Omental fat pad (tissue), 3 donors: ENCODE measurements at regions not wholly inside any gene's neighbourhood (a gene's known extent, or its start where the extent isn't known, plus 50 kb on each side); places are given as distances from the start of the nearest gene placed in this dataset.
"Not testable (repeated sequence)": the region's sequence is repeated elsewhere in the genome, so short reads cannot be mapped to it uniquely, and the experiment has no call there.

ENCODE experiments used
- ATAC-seq: fragments of 150-250 bp; one replicate; pipeline ENCODE4 v1.9.1; 2016; ENCODE audit warnings: mild to moderate bottlenecking, moderate library complexity; ENCODE audit not compliant: low FRiP score
- DNase-seq: peaks from one replicate; pipeline ENCODE4 v3.0.0-alpha.2; 2019; ENCODE audit warnings: low spot score
- TF ChIP-seq, protein P1 (sequence below), 3 donors: fragments of 450-650 bp; IDR thresholded peaks; one replicate each; pipeline ENCODE4 v1.5.1; 2016 to 2017; ENCODE audit warnings: antibody characterized with exemption in 3 of 3, mild to moderate bottlenecking in 3 of 3, moderate library complexity in 2 of 3

DNA sequence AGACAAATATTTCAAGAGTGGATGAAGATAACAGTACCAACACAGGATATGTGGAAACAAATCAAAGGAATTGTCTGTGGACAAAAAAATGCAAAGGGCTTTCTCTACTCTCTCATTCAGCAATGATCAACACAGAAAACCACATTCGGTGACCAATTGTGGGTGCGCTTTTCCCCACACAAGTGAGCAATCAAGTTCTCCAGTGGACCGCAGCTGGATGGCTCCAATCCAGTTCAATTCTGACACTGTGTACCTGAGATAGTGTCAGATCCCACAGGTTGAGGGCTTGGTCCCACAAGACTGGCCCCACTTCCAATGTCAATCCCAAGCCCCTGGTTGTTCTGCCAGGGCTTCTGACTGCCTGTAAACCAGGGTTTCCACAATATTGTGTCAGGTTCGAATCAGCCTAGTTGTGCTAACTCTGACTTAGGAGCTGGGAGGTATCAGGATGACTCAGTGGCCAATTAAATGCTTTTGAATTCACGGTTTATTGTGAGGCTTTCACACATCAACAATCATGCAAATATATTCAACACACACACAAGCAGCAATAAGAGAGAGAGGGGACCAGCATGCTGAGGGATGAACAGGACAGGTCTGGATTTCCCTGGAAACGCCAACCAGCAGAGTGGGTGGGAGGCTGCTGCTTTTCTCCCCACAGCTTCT is 87.0 kb upstream of the BTG3 start:
- DNase-seq (no peak), ATAC-seq (no peak)
- TF ChIP-seq, protein P1, sequence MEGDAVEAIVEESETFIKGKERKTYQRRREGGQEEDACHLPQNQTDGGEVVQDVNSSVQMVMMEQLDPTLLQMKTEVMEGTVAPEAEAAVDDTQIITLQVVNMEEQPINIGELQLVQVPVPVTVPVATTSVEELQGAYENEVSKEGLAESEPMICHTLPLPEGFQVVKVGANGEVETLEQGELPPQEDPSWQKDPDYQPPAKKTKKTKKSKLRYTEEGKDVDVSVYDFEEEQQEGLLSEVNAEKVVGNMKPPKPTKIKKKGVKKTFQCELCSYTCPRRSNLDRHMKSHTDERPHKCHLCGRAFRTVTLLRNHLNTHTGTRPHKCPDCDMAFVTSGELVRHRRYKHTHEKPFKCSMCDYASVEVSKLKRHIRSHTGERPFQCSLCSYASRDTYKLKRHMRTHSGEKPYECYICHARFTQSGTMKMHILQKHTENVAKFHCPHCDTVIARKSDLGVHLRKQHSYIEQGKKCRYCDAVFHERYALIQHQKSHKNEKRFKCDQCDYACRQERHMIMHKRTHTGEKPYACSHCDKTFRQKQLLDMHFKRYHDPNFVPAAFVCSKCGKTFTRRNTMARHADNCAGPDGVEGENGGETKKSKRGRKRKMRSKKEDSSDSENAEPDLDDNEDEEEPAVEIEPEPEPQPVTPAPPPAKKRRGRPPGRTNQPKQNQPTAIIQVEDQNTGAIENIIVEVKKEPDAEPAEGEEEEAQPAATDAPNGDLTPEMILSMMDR (IDR thresholded peaks at IDR 0.05) = no peak

DNA sequence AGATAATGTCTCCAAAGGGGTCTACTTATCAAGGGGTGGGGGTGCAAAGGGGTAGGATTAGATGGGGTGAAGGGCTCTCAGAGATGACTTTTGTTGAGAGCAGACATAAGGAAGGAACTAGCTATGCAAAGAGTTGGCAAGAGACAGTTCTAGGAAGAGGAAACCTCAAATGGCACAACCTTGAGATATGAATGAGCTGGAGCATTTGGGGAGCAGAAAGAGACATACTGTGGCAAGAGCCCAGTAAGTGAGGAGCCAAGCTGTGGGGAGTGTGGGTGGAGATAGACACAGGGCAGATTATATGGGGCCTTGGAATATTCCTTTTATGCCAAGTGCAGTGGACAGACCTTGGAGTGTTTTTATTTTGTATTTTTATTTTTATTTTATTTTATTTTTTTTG is 84.8 kb upstream of the BTG3 start:
- ATAC-seq (no peak), DNase-seq (no peak)
- TF ChIP-seq, protein P1 (IDR thresholded peaks at IDR 0.05) = no peak

DNA sequence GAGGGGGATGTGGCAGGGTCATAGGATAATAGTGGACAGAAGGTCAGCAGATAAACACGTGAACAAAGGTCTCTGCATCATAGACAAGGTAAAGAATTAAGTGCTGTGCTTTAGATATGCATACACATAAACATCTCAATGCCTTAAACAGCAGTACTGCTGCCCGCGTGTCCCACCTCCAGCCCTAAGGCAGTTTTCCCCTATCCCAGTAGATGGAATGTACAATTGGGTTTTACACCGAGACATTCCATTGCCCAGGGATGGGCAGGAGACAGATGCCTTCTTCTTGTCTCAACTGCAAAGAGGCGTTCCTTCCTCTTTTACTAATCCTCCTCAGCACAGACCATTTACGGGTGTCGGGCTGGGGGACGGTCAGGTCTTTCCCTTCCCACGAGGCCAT is 81.7 kb upstream of the BTG3 start:
- not testable (repeated sequence) for ATAC-seq, DNase-seq

DNA sequence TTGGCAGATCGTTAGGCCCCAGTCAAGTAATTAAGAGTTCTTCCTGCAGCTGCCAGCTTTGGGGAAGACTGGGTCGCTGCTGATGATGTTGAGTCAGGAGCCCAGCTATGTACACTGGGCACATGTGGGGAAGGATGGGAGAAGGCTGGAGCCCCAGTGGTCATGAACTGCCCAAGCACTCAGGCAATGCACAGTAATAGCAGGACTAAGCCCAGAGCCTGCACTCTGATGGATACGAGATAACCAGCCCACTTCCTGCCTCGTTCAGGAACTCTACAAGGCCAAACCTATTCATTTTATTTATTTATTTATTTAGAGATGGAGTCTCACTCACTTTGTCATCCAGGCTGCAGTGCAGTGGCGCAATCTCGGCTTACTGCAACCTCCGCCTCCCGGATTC is 81.1 kb upstream of the BTG3 start:
- TF ChIP-seq, protein P1 (IDR thresholded peaks at IDR 0.05) = no peak
- DNase-seq (no peak), ATAC-seq (no peak)

DNA sequence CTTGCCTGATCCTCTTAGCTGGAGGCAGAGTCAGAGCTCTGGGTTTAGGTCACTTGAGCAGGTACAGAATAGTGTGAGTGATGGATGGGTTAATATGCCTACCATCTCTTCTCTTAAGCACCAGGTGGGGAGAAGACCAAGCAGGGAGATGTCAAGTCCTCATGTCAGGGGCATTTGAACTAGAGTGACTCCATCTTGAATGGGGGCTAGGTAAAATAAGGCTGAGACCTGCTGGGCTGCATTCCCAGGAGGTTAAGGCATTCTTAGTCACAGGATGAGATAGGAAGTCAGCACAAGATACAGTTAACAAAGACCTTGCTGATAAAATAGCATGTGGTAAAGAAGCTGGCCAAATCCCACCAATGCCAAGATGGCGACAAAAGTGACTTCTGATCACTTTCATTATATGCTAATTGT is 77.4 kb upstream of the BTG3 start:
- DNase-seq = no peak
- TF ChIP-seq, protein P1 (IDR thresholded peaks at IDR 0.05) = no peak
- ATAC-seq = no peak

DNA sequence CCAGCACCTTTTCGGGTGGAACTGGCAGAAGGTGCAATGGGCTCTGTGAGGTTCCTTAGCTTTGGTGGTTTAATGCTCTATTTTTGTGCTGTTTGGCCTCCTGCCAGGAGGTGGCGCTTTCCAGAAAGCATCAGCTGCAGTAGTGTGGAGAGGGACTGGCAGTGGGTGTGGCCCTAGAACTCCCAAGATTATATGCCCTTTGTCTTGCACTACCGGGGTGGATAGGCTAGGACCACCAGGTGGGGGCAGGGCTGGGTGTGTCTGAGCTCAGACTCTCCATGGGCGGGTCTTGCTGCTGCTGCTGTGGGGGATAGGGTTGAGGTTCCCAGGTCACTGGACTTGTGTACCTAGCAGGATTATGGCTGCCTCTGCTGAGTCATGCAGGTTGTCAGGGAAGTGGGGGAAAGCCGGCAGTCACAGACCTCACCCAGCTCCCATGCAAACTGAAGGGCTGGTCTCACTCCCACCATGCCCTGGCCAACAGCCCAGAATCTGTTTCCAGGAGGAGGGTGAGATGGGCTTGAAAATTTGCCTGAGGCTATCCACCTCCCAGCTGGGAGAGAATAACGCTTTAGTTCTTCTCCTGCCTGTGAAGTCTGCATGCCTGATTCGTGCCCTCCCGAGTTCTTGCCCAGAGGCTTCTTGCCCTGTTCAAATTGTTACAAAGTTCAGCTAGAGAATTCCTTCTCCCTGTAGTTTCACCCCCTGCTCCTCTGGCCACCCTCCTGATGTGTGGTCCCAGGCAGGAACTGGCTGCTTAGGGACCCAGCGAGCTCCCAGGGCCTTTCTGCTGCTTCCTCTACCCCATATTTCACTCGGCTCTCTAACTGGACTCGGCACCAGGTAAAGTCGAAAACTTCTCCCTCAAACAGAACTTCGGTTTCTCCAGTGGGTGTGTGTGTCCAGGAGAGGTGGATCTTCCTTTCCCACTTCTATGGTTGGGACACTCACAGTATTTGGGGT is 76.5 kb upstream of the BTG3 start:
- TF ChIP-seq, protein P1 (IDR thresholded peaks at IDR 0.05) = no peak
- ATAC-seq = peak; percentile 89
- DNase-seq = no peak

DNA sequence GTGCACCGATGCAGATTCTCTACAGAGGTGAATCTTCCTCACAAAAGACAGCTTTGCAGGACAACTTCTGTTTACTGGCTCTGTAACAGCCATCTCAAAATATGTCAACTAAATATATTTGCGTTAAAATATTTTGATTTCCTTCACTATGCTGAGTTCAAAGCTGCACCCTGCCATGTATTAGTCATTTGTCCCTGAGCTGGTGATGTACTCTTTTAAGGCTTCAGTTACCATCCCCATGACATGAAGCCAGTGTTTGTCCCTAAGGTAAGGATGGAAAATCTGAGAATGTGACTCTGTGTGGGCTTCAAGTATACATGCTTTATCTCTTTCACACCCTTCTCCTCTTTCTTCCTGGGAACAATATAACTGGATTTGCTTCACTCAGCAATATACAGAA is 70.2 kb upstream of the BTG3 start:
- DNase-seq (no peak), ATAC-seq (no peak)
- TF ChIP-seq, protein P1 (IDR thresholded peaks at IDR 0.05) = no peak
